Type B pancreatic cell (in vitro differentiated cells): ENCODE measurements at regions not wholly inside any gene's neighbourhood (a gene's known extent, or its start where the extent isn't known, plus 50 kb on each side); places are given as distances from the start of the nearest gene placed in this dataset.

Source experiments
- DNase-seq: peaks from one replicate; pipeline ENCODE4 v3.0.0; 2021; ENCODE audit warnings: mixed read lengths; ENCODE audit not compliant: unreplicated experiment; ENCODE audit errors: extremely low spot score
- H3K27ac Mint-ChIP-seq: 2 replicates; pipeline ENCODE4 v1.8.0; 2021; ENCODE audit warnings: mild to moderate bottlenecking, mixed read lengths
- H3K27me3 Mint-ChIP-seq: 2 replicates; pipeline ENCODE4 v1.8.0; 2021; ENCODE audit warnings: mixed read lengths
- H3K36me3 Mint-ChIP-seq: 2 replicates; pipeline ENCODE4 v1.8.0; 2021; ENCODE audit warnings: mixed read lengths
- H3K4me1 Mint-ChIP-seq: one replicate; pipeline ENCODE4 v1.8.0; 2021; ENCODE audit warnings: mixed read lengths; ENCODE audit not compliant: unreplicated experiment
- H3K4me3 Mint-ChIP-seq: 2 replicates; pipeline ENCODE4 v1.8.0; 2021; ENCODE audit warnings: mild to moderate bottlenecking, mixed read lengths
- H3K9me3 Mint-ChIP-seq: 2 replicates; pipeline ENCODE4 v1.8.0; 2021; ENCODE audit warnings: mixed read lengths
- TF ChIP-seq, protein P1 (sequence below): fragments of 200-600 bp; sonication (generic); conservative IDR thresholded peaks from 2 replicates; pipeline ENCODE4 v1.5.0; 2021; ENCODE audit warnings: antibody characterized with exemption, mild to moderate bottlenecking

GRCh38 chr3:25097023-25097422, 331.0 kb upstream of the RARB start:
- Mint-ChIP-seq H3K4me1 (peaks cover 19% of the 10 kb centered on the region), H3K36me3 (no peaks in the 10 kb centered on the region)

DNA sequence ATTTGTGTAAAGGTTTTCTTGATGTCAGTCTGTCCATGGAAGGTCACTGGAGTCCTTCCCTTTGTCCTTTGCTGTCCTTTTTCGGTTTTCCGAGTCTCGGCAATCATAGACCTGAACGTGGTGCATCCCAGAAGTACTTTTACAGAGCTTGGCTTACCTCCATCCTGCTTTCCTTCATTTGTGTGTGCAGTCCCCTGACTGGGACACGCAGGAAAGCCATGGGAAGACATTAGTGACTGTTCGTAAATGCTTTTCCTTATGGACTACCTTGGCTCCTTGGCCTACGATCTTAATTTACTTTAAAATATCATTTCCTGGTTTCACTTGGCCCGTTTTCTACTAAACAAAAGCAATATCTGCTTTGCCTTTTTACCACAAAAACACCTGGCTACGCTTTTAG, 328.4 kb upstream of the RARB start:
- Mint-ChIP-seq H3K27ac (no peak overlapping the region), H3K4me3 (no peak overlapping the region), H3K36me3 (no peaks in the 10 kb centered on the region), H3K27me3 (peaks cover 34% of the 10 kb centered on the region), H3K9me3 (peaks cover 9% of the 10 kb centered on the region), H3K4me1 (peaks cover 13% of the 10 kb centered on the region)
- no peak for DNase-seq
- TF ChIP-seq, protein P1, sequence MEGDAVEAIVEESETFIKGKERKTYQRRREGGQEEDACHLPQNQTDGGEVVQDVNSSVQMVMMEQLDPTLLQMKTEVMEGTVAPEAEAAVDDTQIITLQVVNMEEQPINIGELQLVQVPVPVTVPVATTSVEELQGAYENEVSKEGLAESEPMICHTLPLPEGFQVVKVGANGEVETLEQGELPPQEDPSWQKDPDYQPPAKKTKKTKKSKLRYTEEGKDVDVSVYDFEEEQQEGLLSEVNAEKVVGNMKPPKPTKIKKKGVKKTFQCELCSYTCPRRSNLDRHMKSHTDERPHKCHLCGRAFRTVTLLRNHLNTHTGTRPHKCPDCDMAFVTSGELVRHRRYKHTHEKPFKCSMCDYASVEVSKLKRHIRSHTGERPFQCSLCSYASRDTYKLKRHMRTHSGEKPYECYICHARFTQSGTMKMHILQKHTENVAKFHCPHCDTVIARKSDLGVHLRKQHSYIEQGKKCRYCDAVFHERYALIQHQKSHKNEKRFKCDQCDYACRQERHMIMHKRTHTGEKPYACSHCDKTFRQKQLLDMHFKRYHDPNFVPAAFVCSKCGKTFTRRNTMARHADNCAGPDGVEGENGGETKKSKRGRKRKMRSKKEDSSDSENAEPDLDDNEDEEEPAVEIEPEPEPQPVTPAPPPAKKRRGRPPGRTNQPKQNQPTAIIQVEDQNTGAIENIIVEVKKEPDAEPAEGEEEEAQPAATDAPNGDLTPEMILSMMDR, result no peak

More at GRCh38 chr3:25097023-25097422, 331.0 kb upstream of the RARB start:
- DNase-seq, result no peak
- Mint-ChIP-seq H3K4me3 (no peak overlapping the region), H3K9me3 (peaks cover 4% of the 10 kb centered on the region), H3K27me3 (peaks cover 48% of the 10 kb centered on the region), H3K27ac (no peak overlapping the region)
- TF ChIP-seq, protein P1, result no peak

GRCh38 chr3:25103391-25103790, 324.7 kb upstream of the RARB start:
- Mint-ChIP-seq H3K36me3 (no peaks in the 10 kb centered on the region), H3K9me3 (peaks cover 9% of the 10 kb centered on the region)
- TF ChIP-seq, protein P1, result no peak

DNA sequence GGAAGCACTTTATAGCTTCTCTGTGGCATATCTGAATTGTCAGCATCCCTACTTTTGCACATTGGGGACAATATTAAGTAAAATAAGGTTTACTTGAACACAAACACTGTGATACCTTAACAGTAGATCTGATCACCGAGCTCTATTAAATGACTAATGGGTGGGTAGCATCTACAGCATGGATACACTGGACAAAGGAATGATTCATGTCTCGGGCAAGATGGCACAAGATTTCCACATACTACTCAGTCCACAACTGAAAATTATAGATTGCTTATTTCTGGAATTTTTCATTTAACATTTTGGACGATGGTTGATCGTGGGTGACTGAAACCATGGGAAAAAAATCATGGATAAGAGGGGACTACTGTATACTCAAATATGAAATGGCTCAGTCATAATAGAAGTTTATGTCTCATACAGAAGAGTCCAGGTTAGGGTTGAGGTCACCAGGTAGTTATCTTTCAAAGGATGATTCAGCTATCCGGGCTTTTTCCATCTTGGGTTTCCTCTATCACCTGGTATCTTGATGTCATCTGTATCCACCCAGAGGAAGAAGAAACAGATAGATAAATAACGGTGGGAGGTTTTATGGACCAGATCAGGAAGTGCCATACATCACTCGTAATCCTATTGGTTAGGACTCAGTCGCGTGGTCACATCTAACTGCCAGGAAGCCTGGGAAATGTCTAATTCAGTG, 320.0 kb upstream of the RARB start:
- DNase-seq, result no peak
- TF ChIP-seq, protein P1, result no peak
- H3K4me1 Mint-ChIP-seq, result peaks cover 17% of the 10 kb centered on the region
- H3K27ac Mint-ChIP-seq, result no peak overlapping the region
- H3K9me3 Mint-ChIP-seq, result peaks cover 5% of the 10 kb centered on the region
- H3K4me3 Mint-ChIP-seq, result no peak overlapping the region
- H3K36me3 Mint-ChIP-seq, result no peaks in the 10 kb centered on the region
- H3K27me3 Mint-ChIP-seq, result no peaks in the 10 kb centered on the region

More at GRCh38 chr3:25103391-25103790, 324.7 kb upstream of the RARB start:
- no peak for DNase-seq
- Mint-ChIP-seq H3K27ac (no peak overlapping the region), H3K27me3 (peaks cover 13% of the 10 kb centered on the region), H3K4me3 (no peak overlapping the region), H3K4me1 (peaks cover 5% of the 10 kb centered on the region)

DNA sequence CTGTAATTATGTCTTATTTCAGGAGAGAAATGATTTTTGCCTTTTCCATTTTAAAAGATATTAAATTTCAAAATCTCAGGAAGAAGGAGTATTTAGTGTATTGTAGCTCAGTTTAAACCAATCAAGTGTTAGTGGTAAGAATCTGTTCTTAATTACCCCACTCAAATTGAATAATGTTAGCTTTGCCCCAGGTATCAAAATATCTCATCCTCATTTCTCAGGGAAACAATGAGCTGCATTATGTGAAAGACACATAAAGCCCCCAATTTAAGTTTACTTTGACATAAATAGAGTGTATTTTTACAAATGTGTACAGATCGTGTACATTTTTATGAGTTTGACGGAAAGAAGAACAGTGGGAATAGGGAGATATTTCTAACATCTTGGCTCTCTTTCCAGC, 317.4 kb upstream of the RARB start:
- no peak for DNase-seq
- TF ChIP-seq, protein P1, result no peak
- Mint-ChIP-seq H3K9me3 (peaks cover 5% of the 10 kb centered on the region), H3K4me1 (peaks cover 20% of the 10 kb centered on the region), H3K36me3 (no peaks in the 10 kb centered on the region), H3K4me3 (no peak overlapping the region), H3K27me3 (no peaks in the 10 kb centered on the region), H3K27ac (no peak overlapping the region)
